GM23338 (cell line): ENCODE measurements at regions not wholly inside any gene's neighbourhood (a gene's known extent, or its start where the extent isn't known, plus 50 kb on each side); places are given as distances from the start of the nearest gene placed in this dataset.
A peak's percentile ranks its signal among the peaks of the same experiment; 100 is the strongest.

Experiments
- ATAC-seq: fragments of 200-7000 bp; cut with Tn5 transposase; 3 replicates; pipeline ENCODE4 v1.9.1; 2020
- DNase-seq: peaks from one replicate; pipeline ENCODE4 v3.0.0-alpha.2; 2015; ENCODE audit warnings: low spot score
- H2AFZ ChIP-seq: fragments of 200-600 bp; sonication (generic); 2 replicates; pipeline ENCODE4 v1.8.0; 2016; ENCODE audit warnings: antibody characterized with exemption, mild to moderate bottlenecking, moderate library complexity
- H3F3A ChIP-seq: fragments of 200-600 bp; sonication (generic); replicated peaks from 2 replicates; pipeline ENCODE4 v1.8.0; 2017; ENCODE audit warnings: antibody characterized with exemption, mixed run types, low read depth
- H3K27ac ChIP-seq: fragments of 200-600 bp; sonication (generic); 2 replicates; pipeline ENCODE4 v1.6.1; 2016; ENCODE audit warnings: low read depth
- H3K27me3 ChIP-seq: fragments of 200-600 bp; sonication (generic); 2 replicates; pipeline ENCODE4 v1.8.0; 2016; ENCODE audit warnings: mild to moderate bottlenecking, mixed run types, moderate library complexity; ENCODE audit not compliant: insufficient read depth
- H3K36me3 ChIP-seq: fragments of 200-600 bp; sonication (generic); 2 replicates; pipeline ENCODE4 v1.8.0; 2016; ENCODE audit warnings: mild to moderate bottlenecking; ENCODE audit not compliant: insufficient read depth
- H3K4me1 ChIP-seq: fragments of 200-600 bp; sonication (generic); 2 replicates; pipeline ENCODE4 v1.8.0; 2016; ENCODE audit warnings: mild to moderate bottlenecking, moderate library complexity; ENCODE audit not compliant: insufficient read depth
- H3K4me2 ChIP-seq: fragments of 200-600 bp; sonication (generic); 2 replicates; pipeline ENCODE4 v1.7.1; 2017; ENCODE audit warnings: mixed run types
- H3K4me3 ChIP-seq: fragments of 200-600 bp; sonication (generic); 2 replicates; pipeline ENCODE4 v1.6.1; 2016; ENCODE audit warnings: mixed run types
- H3K79me2 ChIP-seq: fragments of 200-600 bp; sonication (generic); replicated peaks from 2 replicates; pipeline ENCODE4 v1.8.0; 2017; ENCODE audit warnings: mild to moderate bottlenecking; ENCODE audit not compliant: insufficient read depth
- H3K9me2 ChIP-seq: fragments of 200-600 bp; sonication (generic); 2 replicates; pipeline ENCODE4 v1.8.0; 2017; ENCODE audit not compliant: insufficient read depth
- H4K20me1 ChIP-seq: fragments of 200-600 bp; sonication (generic); replicated peaks from 2 replicates; pipeline ENCODE4 v1.8.0; 2017; ENCODE audit warnings: mild to moderate bottlenecking; ENCODE audit not compliant: insufficient read depth
- H3K27ac Mint-ChIP-seq: 2 replicates; pipeline ENCODE4 v1.8.0; 2020; ENCODE audit warnings: inconsistent platforms, mild to moderate bottlenecking, moderate library complexity, mixed read lengths
- H3K27me3 Mint-ChIP-seq: 3 replicates; pipeline ENCODE4 v1.8.0; 2022; ENCODE audit warnings: low read depth, mild to moderate bottlenecking, moderate library complexity, mixed read lengths, inconsistent platforms; ENCODE audit not compliant: insufficient read depth, poor library complexity
- H3K36me3 Mint-ChIP-seq: 3 replicates; pipeline ENCODE4 v1.8.0; 2021; ENCODE audit warnings: low read depth, mild to moderate bottlenecking, inconsistent platforms, moderate library complexity, mixed read lengths
- H3K4me1 Mint-ChIP-seq: 3 replicates; pipeline ENCODE4 v1.8.0; 2020; ENCODE audit warnings: mild to moderate bottlenecking, inconsistent platforms, mixed read lengths
- H3K4me3 Mint-ChIP-seq: 3 replicates; pipeline ENCODE4 v1.8.0; 2021; ENCODE audit warnings: moderate library complexity, mild to moderate bottlenecking, inconsistent platforms, mixed read lengths
- H3K9me3 Mint-ChIP-seq: 3 replicates; pipeline ENCODE4 v1.8.0; 2020; ENCODE audit warnings: moderate library complexity, mild to moderate bottlenecking, inconsistent platforms, mixed read lengths
- CREB1 ChIP-seq: fragments of 250-450 bp; sonication (Bioruptor Pico); IDR thresholded peaks from 2 replicates; pipeline ENCODE4 v1.5.0; 2020; ENCODE audit warnings: low read depth, mild to moderate bottlenecking, moderate library complexity
- CTCF ChIP-seq, 2 experiments: fragments of 200-600 bp in 1 of 2; sonication (generic) in 1 of 2; conservative IDR thresholded peaks; 2 replicates each; pipeline versions ENCODE4 v1.5.1 to v1.6.1; 2016 to 2017; ENCODE audit warnings: antibody characterized with exemption in 2 of 2, low read depth in 2 of 2, mild to moderate bottlenecking in 2 of 2, moderate library complexity in 1 of 2
- ETS1 ChIP-seq: IDR thresholded peaks from 2 replicates; pipeline ENCODE4 v1.6.1; 2016; ENCODE audit warnings: antibody characterized with exemption
- EZH2 ChIP-seq: fragments of 200-600 bp; sonication (generic); IDR thresholded peaks from one replicate; pipeline ENCODE4 v1.8.0; 2017; ENCODE audit warnings: antibody characterized with exemption, mild to moderate bottlenecking, low read depth; ENCODE audit not compliant: unreplicated experiment
- EZH2phosphoT487 ChIP-seq: fragments of 200-600 bp; sonication (generic); IDR thresholded peaks from one replicate; pipeline ENCODE4 v1.8.1; 2018; ENCODE audit warnings: antibody characterized with exemption; ENCODE audit not compliant: unreplicated experiment
- NANOG ChIP-seq: IDR thresholded peaks from 2 replicates; pipeline ENCODE4 v1.6.1; 2016; ENCODE audit warnings: antibody characterized with exemption, borderline replicate concordance
- REST ChIP-seq: IDR thresholded peaks from one replicate; pipeline ENCODE4 v1.6.1; 2018; ENCODE audit warnings: antibody characterized with exemption; ENCODE audit not compliant: unreplicated experiment
- STAT1 ChIP-seq: IDR thresholded peaks from one replicate; pipeline ENCODE4 v1.6.1; 2016; ENCODE audit warnings: antibody characterized with exemption; ENCODE audit not compliant: unreplicated experiment
- ZNF114 ChIP-seq: fragments of 250-450 bp; sonication (Bioruptor Pico); IDR thresholded peaks from 2 replicates; pipeline ENCODE4 v1.5.0; 2020; ENCODE audit warnings: mild to moderate bottlenecking, moderate library complexity
- ZNF331 ChIP-seq: fragments of 250-450 bp; sonication (Bioruptor Pico); IDR thresholded peaks from 2 replicates; pipeline ENCODE4 v1.5.0; 2020; ENCODE audit warnings: low read depth, mild to moderate bottlenecking, moderate library complexity
- ZNF462 ChIP-seq: fragments of 250-450 bp; sonication (Bioruptor Pico); IDR thresholded peaks from 2 replicates; pipeline ENCODE4 v1.5.0; 2020; ENCODE audit warnings: mild to moderate bottlenecking, moderate library complexity

GRCh38 chr7:26534649-26535482, 243.2 kb downstream of the SNX10 start:
- no peaks in the 10 kb centered on the region for H3K4me1 ChIP-seq
- H3K27ac Mint-ChIP-seq = no peak overlapping the region
- H3K4me3 Mint-ChIP-seq = no peak overlapping the region
- no peaks in the 10 kb centered on the region for H3K36me3 ChIP-seq
- no peaks in the 10 kb centered on the region for H3K27me3 ChIP-seq
- H3K4me1 Mint-ChIP-seq = no peaks in the 10 kb centered on the region
- no peak overlapping the region for H3K4me3 ChIP-seq
- H3K36me3 Mint-ChIP-seq = no peaks in the 10 kb centered on the region
- H3K27ac ChIP-seq = no peak overlapping the region
- DNase-seq = no peak
- H3K27me3 Mint-ChIP-seq = peaks cover 7% of the 10 kb centered on the region
- no peak overlapping the region for H3K4me2 ChIP-seq
- no peaks in the 10 kb centered on the region for H3K9me3 Mint-ChIP-seq
- TF ChIP-seq REST (no peak), ZNF331 (CRISPR knock-in tag) (no peak), NANOG (no peak), ZNF114 (CRISPR knock-in tag) (no peak), EZH2phosphoT487 (no peak), CTCF (conservative IDR thresholded peaks at IDR 0.05; ENCODE audit: low read depth in 2 of 2) (no peak), ETS1 (no peak), STAT1 (no peak), EZH2 (no peak), CREB1 (CRISPR knock-in tag) (no peak), ZNF462 (CRISPR knock-in tag) (no peak)
- ATAC-seq = no peak
- H3K79me2 ChIP-seq = no peaks in the 10 kb centered on the region
- H3K9me2 ChIP-seq = no peaks in the 10 kb centered on the region
- peak overlapping the region; percentile 88 for H2AFZ ChIP-seq
- H3F3A ChIP-seq = no peaks in the 10 kb centered on the region
- H4K20me1 ChIP-seq = no peaks in the 10 kb centered on the region
